HCT116 (cell line): ENCODE measurements at regions not wholly inside any gene's neighbourhood (a gene's known extent, or its start where the extent isn't known, plus 50 kb on each side); places are given as distances from the start of the nearest gene placed in this dataset.

Experiments used
- ATAC-seq: fragments of 200-7000 bp; cut with Tn5 transposase; 2 replicates; pipeline ENCODE4 v1.9.1; 2020; ENCODE audit warnings: mild to moderate bottlenecking, moderate library complexity
- BruUV-seq: library from RNA; stranded (reverse); fragments of 400-500 nt; replicated peaks from 2 replicates; lab custom pipeline; 2021; lab: Mats Ljungman, UMichigan
- CTCF ChIA-PET: fragments of 300-600 bp; sonication (Branson Sonifier 250); formaldehyde crosslinking; loops from one replicate; lab custom pipeline; 2021; ENCODE audit warnings: antibody characterized with exemption; lab: Charles Lee
- POLR2A ChIA-PET: fragments of 300-600, 350-600 bp; sonication (Branson Sonifier 250); formaldehyde crosslinking; loops from one replicate; lab custom pipeline; 2021; ENCODE audit warnings: antibody characterized with exemption; lab: Charles Lee
- RAD21 ChIA-PET, 2 experiments: fragments of 300-600 bp; sonication (Branson Sonifier 250); formaldehyde crosslinking; loops; one replicate each; lab custom pipeline; 2023; ENCODE audit warnings: low total read pairs in 2 of 2; ENCODE audit not compliant: uncharacterized antibody in 2 of 2, unreplicated experiment in 2 of 2, low non-redundant PET in 1 of 2; lab: Charles Lee
- DNase-seq: peaks from one replicate; pipeline ENCODE4 v3.0.0-alpha.2; 2010; ENCODE audit warnings: low read depth, low spot score
- H2AFZ ChIP-seq: fragments of 200-600 bp; shearing (Covaris generic), sonication (generic); 2 replicates; pipeline ENCODE4 v1.6.1; 2017; ENCODE audit warnings: low read depth, mixed run types, mixed read lengths, antibody characterized with exemption, low read length; ENCODE audit not compliant: poor library complexity, severe bottlenecking
- H3K27ac ChIP-seq: 2 replicates; pipeline ENCODE4 v1.5.1; 2012; ENCODE audit warnings: low read depth, low read length
- H3K27me3 ChIP-seq: fragments of 200-600 bp; sonication (generic); 2 replicates; pipeline ENCODE4 v1.6.1; 2016; ENCODE audit warnings: mixed run types, low read length, mixed read lengths; ENCODE audit not compliant: insufficient read depth
- H3K36me3 ChIP-seq, 2 experiments: fragments of 200-500 bp in 1 of 2; fragments of 200-600 bp in 1 of 2; sonication (Bioruptor generic) in 1 of 2; sonication (generic) in 1 of 2; 2 replicates each; pipeline versions ENCODE4 v1.5.1 to v1.6.1; 2014 to 2016; ENCODE audit warnings: low read length in 2 of 2, inconsistent platforms in 1 of 2, mixed read lengths in 1 of 2, mixed run types in 1 of 2; ENCODE audit not compliant: insufficient read depth in 2 of 2, control insufficient read depth in 1 of 2
- H3K4me1 ChIP-seq, 2 experiments: fragments of 200-600 bp in 1 of 2; sonication (generic) in 1 of 2; 2 replicates each; pipeline versions ENCODE4 v1.5.1 to v1.6.1; 2012 to 2017; ENCODE audit warnings: low read length in 2 of 2, inconsistent platforms in 1 of 2, mild to moderate bottlenecking in 1 of 2, mixed read lengths in 1 of 2, mixed run types in 1 of 2, moderate library complexity in 1 of 2; ENCODE audit not compliant: insufficient read depth in 2 of 2, control insufficient read depth in 1 of 2
- H3K4me2 ChIP-seq: fragments of 200-600 bp; sonication (generic); 2 replicates; pipeline ENCODE4 v1.6.1; 2017; ENCODE audit warnings: mixed run types, low read length, mixed read lengths
- H3K4me3 ChIP-seq, 2 experiments: fragments of 200-600 bp in 1 of 2; sonication (generic) in 1 of 2; replicated peaks in 1 of 2; 2 replicates each; pipeline ENCODE4 v1.5.1; 2011 to 2016; ENCODE audit warnings: low read length in 2 of 2, control low read depth in 1 of 2, low read depth in 1 of 2, mild to moderate bottlenecking in 1 of 2, mixed read lengths in 1 of 2, mixed run types in 1 of 2
- H3K79me2 ChIP-seq: fragments of 200-600 bp; sonication (generic); 2 replicates; pipeline ENCODE4 v1.6.1; 2017; ENCODE audit warnings: mild to moderate bottlenecking, mixed run types, low read length, moderate library complexity, mixed read lengths; ENCODE audit not compliant: insufficient read depth
- H3K9ac ChIP-seq: fragments of 200-600 bp; sonication (generic); 2 replicates; pipeline ENCODE4 v1.6.1; 2016; ENCODE audit warnings: low read length, mixed read lengths
- H3K9me2 ChIP-seq: fragments of 200-600 bp; sonication (generic), shearing (Covaris generic); 2 replicates; pipeline ENCODE4 v1.6.1; 2017; ENCODE audit warnings: mixed run types, mild to moderate bottlenecking, moderate library complexity; ENCODE audit not compliant: insufficient read depth
- H3K9me3 ChIP-seq, 2 experiments: fragments of 200-500 bp in 1 of 2; fragments of 200-600 bp in 1 of 2; sonication (Bioruptor generic) in 1 of 2; sonication (generic) in 1 of 2; 2 replicates each; pipeline ENCODE4 v1.6.1; 2014 to 2017; ENCODE audit warnings: low read length in 2 of 2, mixed read lengths in 2 of 2, inconsistent platforms in 1 of 2, low read depth in 1 of 2, mild to moderate bottlenecking in 1 of 2, mixed run types in 1 of 2, moderate library complexity in 1 of 2; ENCODE audit not compliant: control insufficient read depth in 1 of 2, insufficient read depth in 1 of 2
- H4K20me1 ChIP-seq: fragments of 200-600 bp; sonication (generic), shearing (Covaris generic); 2 replicates; pipeline ENCODE4 v1.6.1; 2017; ENCODE audit warnings: mixed run types, mild to moderate bottlenecking, moderate library complexity; ENCODE audit not compliant: insufficient read depth
- ELF1 ChIP-seq: IDR thresholded peaks from 2 replicates; pipeline ENCODE4 v1.6.1; 2012; ENCODE audit warnings: low read depth, borderline replicate concordance
- POLR2A ChIP-seq: IDR thresholded peaks from 2 replicates; pipeline ENCODE4 v1.7.0; 2011; ENCODE audit warnings: borderline replicate concordance; ENCODE audit not compliant: insufficient read depth, insufficient read length; ENCODE audit errors: extremely low read depth
- POLR2AphosphoS5 ChIP-seq: IDR thresholded peaks from 2 replicates; pipeline ENCODE4 v1.6.1; 2011; ENCODE audit warnings: mild to moderate bottlenecking, low read depth, low read length, moderate library complexity
- TCF7L2 ChIP-seq: IDR thresholded peaks from 2 replicates; pipeline ENCODE4 v1.7.0; 2011; ENCODE audit warnings: borderline replicate concordance, inconsistent platforms; ENCODE audit not compliant: insufficient read depth, insufficient read length; ENCODE audit errors: extremely low read depth
- ZNF274 ChIP-seq: fragments of 200-500 bp; sonication (Bioruptor generic); IDR thresholded peaks from 2 replicates; pipeline ENCODE4 v1.6.1; 2014; ENCODE audit warnings: mild to moderate bottlenecking, low read depth, low read length, inconsistent platforms
- intact Hi-C: fragments of 100-400 bp; cut with micrococcal nuclease; formaldehyde crosslinking; loops from 2 replicates; pipeline ENCODE4 v1.10.0; 2022
- TF ChIP-seq, protein P1 (sequence below), 3 experiments: fragments of 200-600 bp in 1 of 3; sonication (generic) in 1 of 3; IDR thresholded peaks in 2 of 3; conservative IDR thresholded peaks in 1 of 3; 2 replicates each; pipeline ENCODE4 v1.5.1; 2012 to 2017; ENCODE audit warnings: low read depth in 2 of 3, low read length in 2 of 3, antibody characterized with exemption in 1 of 3, borderline replicate concordance in 1 of 3, control low read depth in 1 of 3, mild to moderate bottlenecking in 1 of 3, mixed read lengths in 1 of 3, mixed run types in 1 of 3, moderate library complexity in 1 of 3; ENCODE audit not compliant: insufficient read depth in 1 of 3

DNA sequence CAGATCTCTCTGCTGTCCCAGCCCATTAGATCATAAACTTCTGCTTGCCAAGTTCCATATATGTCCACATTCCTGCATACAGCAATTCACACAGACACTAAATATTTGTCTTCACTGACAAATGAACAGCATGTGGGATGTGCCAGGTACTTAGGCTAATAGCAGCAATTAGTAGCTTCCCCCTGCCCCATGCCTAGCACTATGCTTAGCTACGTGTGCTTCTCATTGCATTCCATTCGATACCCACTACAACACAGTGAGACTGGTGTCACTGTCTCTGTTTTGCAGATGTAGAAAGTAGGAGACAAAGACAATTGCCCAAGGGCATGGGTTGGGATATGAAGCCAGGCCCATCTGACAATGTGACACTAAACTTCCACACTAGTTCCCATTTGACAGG, 308.4 kb downstream of the BCL11B start:
- Histone ChIP-seq H3K27ac (no peak overlapping the region), H3K9ac (no peak overlapping the region), H3K79me2 (no peaks in the 10 kb centered on the region), H3K4me2 (no peak overlapping the region), H2AFZ (no peak overlapping the region), H4K20me1 (no peaks in the 10 kb centered on the region), H3K4me3 (no peak overlapping the region), H3K4me1 (no peaks in the 10 kb centered on the region), H3K9me2 (no peaks in the 10 kb centered on the region), H3K9me3 (no peaks in the 10 kb centered on the region), H3K36me3 (no peaks in the 10 kb centered on the region), H3K27me3 (peaks cover 23% of the 10 kb centered on the region; the same call in 1 of the 2 replicates)
- RAD21 ChIA-PET, result no interaction called here
- POLR2A ChIA-PET, result no interaction called here
- DNase-seq, result no peak
- CTCF ChIA-PET, result no interaction called here
- TF ChIP-seq POLR2A, result no peak
- TF ChIP-seq, protein P1, sequence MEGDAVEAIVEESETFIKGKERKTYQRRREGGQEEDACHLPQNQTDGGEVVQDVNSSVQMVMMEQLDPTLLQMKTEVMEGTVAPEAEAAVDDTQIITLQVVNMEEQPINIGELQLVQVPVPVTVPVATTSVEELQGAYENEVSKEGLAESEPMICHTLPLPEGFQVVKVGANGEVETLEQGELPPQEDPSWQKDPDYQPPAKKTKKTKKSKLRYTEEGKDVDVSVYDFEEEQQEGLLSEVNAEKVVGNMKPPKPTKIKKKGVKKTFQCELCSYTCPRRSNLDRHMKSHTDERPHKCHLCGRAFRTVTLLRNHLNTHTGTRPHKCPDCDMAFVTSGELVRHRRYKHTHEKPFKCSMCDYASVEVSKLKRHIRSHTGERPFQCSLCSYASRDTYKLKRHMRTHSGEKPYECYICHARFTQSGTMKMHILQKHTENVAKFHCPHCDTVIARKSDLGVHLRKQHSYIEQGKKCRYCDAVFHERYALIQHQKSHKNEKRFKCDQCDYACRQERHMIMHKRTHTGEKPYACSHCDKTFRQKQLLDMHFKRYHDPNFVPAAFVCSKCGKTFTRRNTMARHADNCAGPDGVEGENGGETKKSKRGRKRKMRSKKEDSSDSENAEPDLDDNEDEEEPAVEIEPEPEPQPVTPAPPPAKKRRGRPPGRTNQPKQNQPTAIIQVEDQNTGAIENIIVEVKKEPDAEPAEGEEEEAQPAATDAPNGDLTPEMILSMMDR (IDR thresholded peaks at IDR 0.05 in 2 of 3, conservative IDR thresholded peaks at IDR 0.05 in 1 of 3; ENCODE audit: borderline replicate concordance in 1 of 3, insufficient read depth in 1 of 3, low read depth in 2 of 3, low read length in 2 of 3), result no peak
- no peak for TF ChIP-seq TCF7L2
- TF ChIP-seq POLR2AphosphoS5, result no peak
- no TSS peak for BruUV-seq
- ATAC-seq, result no peak
- intact Hi-C loops, result no loop called here

DNA sequence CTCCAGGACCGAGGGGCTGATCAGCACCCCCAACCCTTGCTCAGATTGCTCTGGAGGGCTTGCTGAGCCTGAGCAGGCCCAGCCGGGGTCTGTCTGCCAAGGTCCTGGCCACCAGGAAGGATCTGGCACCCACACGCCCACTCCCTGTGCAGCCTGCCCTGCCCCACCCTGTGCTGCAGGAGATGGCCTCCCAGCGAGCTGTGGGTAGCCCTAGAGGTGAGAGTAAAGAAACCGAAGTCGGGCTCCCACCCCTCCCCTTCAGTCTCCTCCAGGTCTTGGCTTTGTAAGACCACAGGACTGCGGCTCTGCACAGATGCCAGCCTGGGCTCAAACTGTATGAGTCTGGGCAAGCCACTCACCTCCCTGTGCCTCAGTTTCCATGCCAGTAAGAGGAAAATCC, 307.8 kb downstream of the BCL11B start:
- Histone ChIP-seq H3K36me3 (no peaks in the 10 kb centered on the region), H3K79me2 (no peaks in the 10 kb centered on the region), H3K27me3 (peaks cover 22% of the 10 kb centered on the region; the same call in 1 of the 2 replicates), H3K9ac (no peak overlapping the region), H2AFZ (no peak overlapping the region), H3K4me1 (no peaks in the 10 kb centered on the region), H3K4me2 (no peak overlapping the region), H3K9me2 (no peaks in the 10 kb centered on the region), H4K20me1 (no peaks in the 10 kb centered on the region), H3K9me3 (no peaks in the 10 kb centered on the region), H3K27ac (no peak overlapping the region), H3K4me3 (no peak overlapping the region)
- ATAC-seq (no peak; the same call in 1 of the 2 replicates), DNase-seq (no peak)
- ChIA-PET RAD21 (no interaction called here), POLR2A (no interaction called here), CTCF (no interaction called here)
- TF ChIP-seq ELF1 (no peak), ZNF274 (no peak)
- intact Hi-C loops, result no loop called here
- BruUV-seq, result no TSS peak
